WTC11 (cell line): ENCODE measurements at regions not wholly inside any gene's neighbourhood (a gene's known extent, or its start where the extent isn't known, plus 50 kb on each side); places are given as distances from the start of the nearest gene placed in this dataset.

Source experiments
- ATAC-seq: fragments of 200-7000 bp; cut with Tn5 transposase; 2 replicates; pipeline ENCODE4 v1.10.0; 2021; ENCODE audit warnings: mild to moderate bottlenecking, moderate library complexity
- CTCF ChIA-PET: fragments of 300-600 bp; sonication (Branson Sonifier 250); formaldehyde crosslinking; loops from one replicate; lab custom pipeline; 2021; ENCODE audit warnings: antibody characterized with exemption; lab: Charles Lee
- POLR2A ChIA-PET: fragments of 350-600 bp; sonication (Branson Sonifier 250); formaldehyde crosslinking; loops from one replicate; lab custom pipeline; 2021; ENCODE audit warnings: antibody characterized with exemption; lab: Charles Lee
- DNase-seq: peaks from one replicate; pipeline ENCODE4 v3.0.0; 2021; ENCODE audit warnings: low spot score
- H3K27ac Mint-ChIP-seq: 2 replicates; pipeline ENCODE4 v1.8.0; 2021; ENCODE audit warnings: mixed read lengths
- H3K27me3 Mint-ChIP-seq: 2 replicates; pipeline ENCODE4 v1.8.0; 2021; ENCODE audit warnings: low read depth, mild to moderate bottlenecking, moderate library complexity, mixed read lengths
- H3K36me3 Mint-ChIP-seq: 2 replicates; pipeline ENCODE4 v1.8.0; 2021; ENCODE audit warnings: mixed read lengths
- H3K4me1 Mint-ChIP-seq: 2 replicates; pipeline ENCODE4 v1.8.0; 2022; ENCODE audit warnings: mixed read lengths
- H3K4me3 Mint-ChIP-seq: 2 replicates; pipeline ENCODE4 v1.8.0; 2021; ENCODE audit warnings: mild to moderate bottlenecking, moderate library complexity, mixed read lengths
- H3K9me3 Mint-ChIP-seq: 2 replicates; pipeline ENCODE4 v1.8.0; 2021; ENCODE audit warnings: mixed read lengths
- ATF2 ChIP-seq: sonication (generic); formaldehyde crosslinking; IDR thresholded peaks from 2 replicates; pipeline ENCODE4 v1.8.1; 2022; ENCODE audit warnings: low read depth, missing genetic modification reagents, borderline replicate concordance
- ATF6 ChIP-seq: sonication (generic); formaldehyde crosslinking; IDR thresholded peaks from 2 replicates; pipeline ENCODE4 v1.8.1; 2023; ENCODE audit warnings: mild to moderate bottlenecking, missing genetic modification reagents
- ELF4 ChIP-seq: sonication (generic); formaldehyde crosslinking; IDR thresholded peaks from 2 replicates; pipeline ENCODE4 v1.8.1; 2022; ENCODE audit warnings: low read depth, mild to moderate bottlenecking, moderate library complexity, missing genetic modification reagents
- EMX1 ChIP-seq: fragments of 250-450 bp; sonication (Bioruptor Pico); IDR thresholded peaks from 2 replicates; pipeline ENCODE4 v1.8.0; 2021; ENCODE audit warnings: mild to moderate bottlenecking
- MAX ChIP-seq: sonication (generic); formaldehyde crosslinking; IDR thresholded peaks from 2 replicates; pipeline ENCODE4 v1.8.0; 2022; ENCODE audit warnings: mild to moderate bottlenecking, missing genetic modification reagents
- NFATC4 ChIP-seq: fragments of 250-450 bp; sonication (Bioruptor Pico); IDR thresholded peaks from 2 replicates; pipeline ENCODE4 v1.9.0; 2021; ENCODE audit warnings: mild to moderate bottlenecking
- NFYB ChIP-seq: sonication (generic); formaldehyde crosslinking; conservative IDR thresholded peaks from 2 replicates; pipeline ENCODE4 v1.8.0; 2022; ENCODE audit warnings: low read depth, missing genetic modification reagents
- OVOL2 ChIP-seq: fragments of 250-450 bp; sonication (Bioruptor Pico); IDR thresholded peaks from 2 replicates; pipeline ENCODE4 v1.9.0; 2021; ENCODE audit warnings: mild to moderate bottlenecking, borderline replicate concordance
- STAT6 ChIP-seq: sonication (generic); formaldehyde crosslinking; conservative IDR thresholded peaks from 2 replicates; pipeline ENCODE4 v1.8.1; 2023; ENCODE audit warnings: mild to moderate bottlenecking, low read depth, missing genetic modification reagents, moderate library complexity
- ZNF396 ChIP-seq: fragments of 250-450 bp; sonication (Bioruptor Pico); IDR thresholded peaks from 2 replicates; pipeline ENCODE4 v1.8.0; 2021; ENCODE audit warnings: mild to moderate bottlenecking, moderate library complexity, borderline replicate concordance
- ZNF423 ChIP-seq: fragments of 250-450 bp; sonication (Bioruptor Pico); IDR thresholded peaks from 2 replicates; pipeline ENCODE4 v2.1.2; 2022; ENCODE audit warnings: mild to moderate bottlenecking, moderate library complexity
- ZNF532 ChIP-seq: fragments of 250-450 bp; sonication (Bioruptor Pico); IDR thresholded peaks from 2 replicates; pipeline ENCODE4 v1.9.0; 2021; ENCODE audit warnings: mild to moderate bottlenecking, borderline replicate concordance
- ZSCAN18 ChIP-seq: fragments of 250-450 bp; sonication (Bioruptor Pico); IDR thresholded peaks from 2 replicates; pipeline ENCODE4 v2.1.2; 2022; ENCODE audit warnings: mild to moderate bottlenecking, moderate library complexity
- TF ChIP-seq, protein P1 (sequence below): fragments of 250-450 bp; sonication (Bioruptor Pico); IDR thresholded peaks from 2 replicates; pipeline ENCODE4 v1.9.0; 2021; ENCODE audit warnings: mild to moderate bottlenecking

- no peak for TF ChIP-seq NFATC4
- no peak for TF ChIP-seq ZNF396 (CRISPR knock-in tag)
- TF ChIP-seq EMX1 (CRISPR knock-in tag): no peak
- no peak for TF ChIP-seq NFYB (CRISPR knock-in tag)
- TF ChIP-seq STAT6 (CRISPR knock-in tag): no peak
- TF ChIP-seq ZSCAN18 (CRISPR knock-in tag): no peak
- no peak for TF ChIP-seq ZNF423 (CRISPR knock-in tag)
Observed at GRCh38 chr3:64336488-64336887, 111.2 kb upstream of the PRICKLE2 start (continued).

DNA sequence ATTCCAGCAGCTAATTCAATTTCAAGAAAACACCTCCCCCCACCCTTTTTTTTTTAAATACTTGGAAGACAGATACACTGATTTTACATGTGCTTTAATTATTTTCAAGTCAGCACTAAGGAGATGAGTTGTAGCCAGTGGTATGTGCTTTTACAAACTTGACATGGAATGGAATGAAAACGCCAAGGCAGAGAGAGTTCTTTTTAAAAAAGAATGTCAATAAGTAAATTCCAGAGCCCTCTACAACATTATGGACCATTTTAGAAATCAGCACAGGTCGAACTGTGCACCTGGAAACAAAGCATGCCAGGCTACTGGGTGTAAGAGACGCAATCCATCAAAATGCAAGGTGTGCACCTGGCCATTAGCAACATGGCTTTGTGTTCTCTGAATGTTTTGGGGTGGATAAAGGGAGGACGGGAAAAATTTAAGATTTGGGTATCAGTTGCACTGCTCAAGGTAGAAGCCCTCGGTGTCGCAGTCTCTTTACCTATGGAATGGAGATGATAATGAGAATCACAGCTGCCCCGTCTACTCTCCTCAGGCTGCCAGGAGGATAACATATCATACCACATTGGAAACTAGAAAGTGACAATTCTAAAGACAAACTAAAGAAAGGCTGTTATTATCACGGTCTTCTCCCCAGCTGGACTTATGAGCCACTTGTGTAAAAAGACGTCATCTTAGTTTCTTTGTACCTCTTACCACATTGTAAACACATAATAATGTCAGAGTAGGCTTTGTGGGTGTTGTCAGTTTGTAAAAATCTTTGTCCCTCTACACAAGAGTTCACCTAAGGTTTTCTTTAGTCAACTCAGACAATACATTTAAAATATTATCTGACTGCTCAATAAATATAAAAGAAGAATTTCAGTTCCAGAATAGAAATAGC, 107.4 kb upstream of the PRICKLE2 start:
- no peak for ATAC-seq
- Mint-ChIP-seq H3K27me3 (no peaks in the 10 kb centered on the region), H3K36me3 (no peaks in the 10 kb centered on the region), H3K9me3 (no peaks in the 10 kb centered on the region), H3K27ac (no peak overlapping the region), H3K4me3 (no peak overlapping the region), H3K4me1 (no peaks in the 10 kb centered on the region)
- no peak for DNase-seq
- POLR2A ChIA-PET: interaction anchor here (0.6 kb wide), 1 partner anchor 98 kb away, joined by 3 read pairs; no protein-coding TSS in a partner anchor
- CTCF ChIA-PET: no interaction called here
- TF ChIP-seq ATF2 (CRISPR knock-in tag) (no peak), ATF6 (no peak), ZNF423 (CRISPR knock-in tag) (no peak), ELF4 (CRISPR knock-in tag) (no peak), NFATC4 (no peak), OVOL2 (no peak)

GRCh38 chr3:64331605-64332004, 106.3 kb upstream of the PRICKLE2 start:
- ChIA-PET CTCF (no interaction called here), POLR2A (no interaction called here)
- Mint-ChIP-seq H3K4me1 (no peaks in the 10 kb centered on the region), H3K27ac (no peak overlapping the region), H3K27me3 (peaks cover 3% of the 10 kb centered on the region; the same call in 1 of the 2 replicates), H3K9me3 (no peaks in the 10 kb centered on the region), H3K36me3 (no peaks in the 10 kb centered on the region), H3K4me3 (no peak overlapping the region)
- ATAC-seq: no peak
- no peak for DNase-seq
- no peak for TF ChIP-seq ZNF532 (CRISPR knock-in tag)
- no peak for TF ChIP-seq MAX (CRISPR knock-in tag)
- TF ChIP-seq, protein P1, sequence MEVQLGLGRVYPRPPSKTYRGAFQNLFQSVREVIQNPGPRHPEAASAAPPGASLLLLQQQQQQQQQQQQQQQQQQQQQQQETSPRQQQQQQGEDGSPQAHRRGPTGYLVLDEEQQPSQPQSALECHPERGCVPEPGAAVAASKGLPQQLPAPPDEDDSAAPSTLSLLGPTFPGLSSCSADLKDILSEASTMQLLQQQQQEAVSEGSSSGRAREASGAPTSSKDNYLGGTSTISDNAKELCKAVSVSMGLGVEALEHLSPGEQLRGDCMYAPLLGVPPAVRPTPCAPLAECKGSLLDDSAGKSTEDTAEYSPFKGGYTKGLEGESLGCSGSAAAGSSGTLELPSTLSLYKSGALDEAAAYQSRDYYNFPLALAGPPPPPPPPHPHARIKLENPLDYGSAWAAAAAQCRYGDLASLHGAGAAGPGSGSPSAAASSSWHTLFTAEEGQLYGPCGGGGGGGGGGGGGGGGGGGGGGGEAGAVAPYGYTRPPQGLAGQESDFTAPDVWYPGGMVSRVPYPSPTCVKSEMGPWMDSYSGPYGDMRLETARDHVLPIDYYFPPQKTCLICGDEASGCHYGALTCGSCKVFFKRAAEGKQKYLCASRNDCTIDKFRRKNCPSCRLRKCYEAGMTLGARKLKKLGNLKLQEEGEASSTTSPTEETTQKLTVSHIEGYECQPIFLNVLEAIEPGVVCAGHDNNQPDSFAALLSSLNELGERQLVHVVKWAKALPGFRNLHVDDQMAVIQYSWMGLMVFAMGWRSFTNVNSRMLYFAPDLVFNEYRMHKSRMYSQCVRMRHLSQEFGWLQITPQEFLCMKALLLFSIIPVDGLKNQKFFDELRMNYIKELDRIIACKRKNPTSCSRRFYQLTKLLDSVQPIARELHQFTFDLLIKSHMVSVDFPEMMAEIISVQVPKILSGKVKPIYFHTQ (CRISPR knock-in tag): no peak
